ENCODE measurements at regions not wholly inside any gene's neighbourhood (a gene's known extent, or its start where the extent isn't known, plus 50 kb on each side); places are given as distances from the start of the nearest gene placed in this dataset.

DNA sequence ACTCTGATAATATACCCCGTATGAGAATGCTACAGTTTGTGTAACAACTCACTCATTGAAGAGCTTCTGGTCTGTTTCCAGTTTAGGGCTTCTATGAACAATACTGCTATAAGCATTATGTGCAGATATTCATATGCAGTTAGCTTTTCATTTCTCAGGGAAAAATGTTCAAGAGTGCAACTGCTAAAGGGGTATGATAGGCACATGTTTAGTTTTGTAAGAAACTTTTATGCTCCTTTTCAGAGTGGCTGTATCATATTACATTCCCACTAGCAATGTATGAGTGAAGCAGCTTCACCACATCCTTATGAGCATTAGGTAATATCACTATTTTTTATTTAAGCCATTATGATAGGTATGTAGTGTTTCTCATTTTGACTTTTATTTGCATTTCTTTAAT is 182.6 kb upstream of the CXCL12 start:
- ChIA-PET POLR2A (no interaction called here), RAD21 (ENCODE audit: low non-redundant PET in 1 of 2, low total read pairs in 2 of 2, uncharacterized antibody in 2 of 2, unreplicated experiment in 2 of 2) (no interaction called here), CTCF (no interaction called here)
- H3K27ac ChIP-seq (ENCODE audit: low read depth, low read length) = no peak overlapping the region
- H4K20me1 ChIP-seq (ENCODE audit: insufficient read depth) = no peaks in the 10 kb centered on the region
- ATAC-seq (no peak), DNase-seq (ENCODE audit: low read depth, low spot score) (no peak)
- no peaks in the 10 kb centered on the region for H3K9me2 ChIP-seq (ENCODE audit: insufficient read depth)
- BruUV-seq (replicated peaks) = no TSS peak
- H3K4me3 ChIP-seq (replicated peaks in 1 of 2; ENCODE audit: low read depth in 1 of 2, low read length in 2 of 2) = no peak overlapping the region
- no peak for TF ChIP-seq RAD21 (IDR thresholded peaks at IDR 0.05; ENCODE audit: low read depth)
- no peak for TF ChIP-seq POLR2AphosphoS5 (IDR thresholded peaks at IDR 0.05; ENCODE audit: low read depth, low read length)
- no peak for TF ChIP-seq MAX (IDR thresholded peaks at IDR 0.05)
- no peak for TF ChIP-seq SIN3A (IDR thresholded peaks at IDR 0.05; ENCODE audit: low read depth)
- no peak for TF ChIP-seq CBX3 (IDR thresholded peaks at IDR 0.05; ENCODE audit: low read depth)
- no peak for TF ChIP-seq CEBPB (IDR thresholded peaks at IDR 0.05; ENCODE audit: low read depth)
- no peak for TF ChIP-seq TCF7L2 (IDR thresholded peaks at IDR 0.05; ENCODE audit: borderline replicate concordance, extremely low read depth, insufficient read depth, insufficient read length)
- TF ChIP-seq ZNF274 (IDR thresholded peaks at IDR 0.05; ENCODE audit: low read depth, low read length) = no peak
- TF ChIP-seq ELF1 (IDR thresholded peaks at IDR 0.05; ENCODE audit: borderline replicate concordance, low read depth) = no peak
- TF ChIP-seq, protein P1, sequence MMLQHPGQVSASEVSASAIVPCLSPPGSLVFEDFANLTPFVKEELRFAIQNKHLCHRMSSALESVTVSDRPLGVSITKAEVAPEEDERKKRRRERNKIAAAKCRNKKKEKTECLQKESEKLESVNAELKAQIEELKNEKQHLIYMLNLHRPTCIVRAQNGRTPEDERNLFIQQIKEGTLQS (IDR thresholded peaks at IDR 0.05) = no peak
- TF ChIP-seq, protein P2, sequence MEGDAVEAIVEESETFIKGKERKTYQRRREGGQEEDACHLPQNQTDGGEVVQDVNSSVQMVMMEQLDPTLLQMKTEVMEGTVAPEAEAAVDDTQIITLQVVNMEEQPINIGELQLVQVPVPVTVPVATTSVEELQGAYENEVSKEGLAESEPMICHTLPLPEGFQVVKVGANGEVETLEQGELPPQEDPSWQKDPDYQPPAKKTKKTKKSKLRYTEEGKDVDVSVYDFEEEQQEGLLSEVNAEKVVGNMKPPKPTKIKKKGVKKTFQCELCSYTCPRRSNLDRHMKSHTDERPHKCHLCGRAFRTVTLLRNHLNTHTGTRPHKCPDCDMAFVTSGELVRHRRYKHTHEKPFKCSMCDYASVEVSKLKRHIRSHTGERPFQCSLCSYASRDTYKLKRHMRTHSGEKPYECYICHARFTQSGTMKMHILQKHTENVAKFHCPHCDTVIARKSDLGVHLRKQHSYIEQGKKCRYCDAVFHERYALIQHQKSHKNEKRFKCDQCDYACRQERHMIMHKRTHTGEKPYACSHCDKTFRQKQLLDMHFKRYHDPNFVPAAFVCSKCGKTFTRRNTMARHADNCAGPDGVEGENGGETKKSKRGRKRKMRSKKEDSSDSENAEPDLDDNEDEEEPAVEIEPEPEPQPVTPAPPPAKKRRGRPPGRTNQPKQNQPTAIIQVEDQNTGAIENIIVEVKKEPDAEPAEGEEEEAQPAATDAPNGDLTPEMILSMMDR (IDR thresholded peaks at IDR 0.05 in 2 of 3, conservative IDR thresholded peaks at IDR 0.05 in 1 of 3; ENCODE audit: borderline replicate concordance in 1 of 3, insufficient read depth in 1 of 3, low read depth in 2 of 3, low read length in 2 of 3) = no peak
- TF ChIP-seq JUND (IDR thresholded peaks at IDR 0.05) = no peak
- no peak for TF ChIP-seq ZFX (IDR thresholded peaks at IDR 0.05)
- no peak for TF ChIP-seq ZBTB33 (IDR thresholded peaks at IDR 0.05; ENCODE audit: extremely low read depth, insufficient replicate concordance, low read length)
- no peak for TF ChIP-seq EZH2 (IDR thresholded peaks at IDR 0.05)
- no peak for TF ChIP-seq EZH2phosphoT487 (IDR thresholded peaks at IDR 0.05; ENCODE audit: borderline replicate concordance)
- peaks cover 15% of the 10 kb centered on the region for H3K27me3 ChIP-seq (ENCODE audit: insufficient read depth, low read length)
- no peaks in the 10 kb centered on the region for H3K4me1 ChIP-seq (ENCODE audit: control insufficient read depth in 1 of 2, insufficient read depth in 2 of 2, low read length in 2 of 2)
- H3K36me3 ChIP-seq (ENCODE audit: control insufficient read depth in 1 of 2, insufficient read depth in 2 of 2, low read length in 2 of 2) = no peaks in the 10 kb centered on the region; a peak in 1 of 4 replicates
- no peaks in the 10 kb centered on the region for H3K79me2 ChIP-seq (ENCODE audit: insufficient read depth, low read length)
- H3K9me3 ChIP-seq (ENCODE audit: control insufficient read depth in 1 of 2, insufficient read depth in 1 of 2, low read depth in 1 of 2, low read length in 2 of 2) = no peaks in the 10 kb centered on the region
- H2AFZ ChIP-seq (ENCODE audit: low read depth, low read length, poor library complexity, severe bottlenecking) = no peak overlapping the region
- no peak overlapping the region for H3K4me2 ChIP-seq (ENCODE audit: low read length)
- intact Hi-C loops (cut with micrococcal nuclease) = no loop called here
- H3K9ac ChIP-seq (ENCODE audit: low read length) = no peak overlapping the region

Data from HCT116 (cell line).